Kidney (tissue), 13 donors: ENCODE measurements at regions not wholly inside any gene's neighbourhood (a gene's known extent, or its start where the extent isn't known, plus 50 kb on each side); places are given as distances from the start of the nearest gene placed in this dataset.
"Not testable (repeated sequence)": the region's sequence is repeated elsewhere in the genome, so short reads cannot be mapped to it uniquely, and the experiment has no call there.

Experiments used
- DNase-seq, 5 donors: peaks; one replicate each; pipeline ENCODE4 v3.0.0-alpha.2; 2013 to 2020
- FAIRE-seq: peaks from 2 replicates; lab custom pipeline; 2012; peaks lifted over from hg19 to GRCh38; lab: Jason Lieb, UNC
- H3K27ac ChIP-seq, 2 donors: one replicate each; pipeline ENCODE4 v1.7.0; 2013; ENCODE audit warnings: low read depth in 2 of 2, low read length in 2 of 2, inconsistent platforms in 1 of 2
- H3K27me3 ChIP-seq: one replicate; pipeline ENCODE4 v1.7.1; 2013; ENCODE audit warnings: low read length, inconsistent platforms; ENCODE audit not compliant: control insufficient read depth, insufficient read depth
- H3K36me3 ChIP-seq, 3 donors: one replicate each; pipeline versions ENCODE4 v1.7.0 to v1.7.1; 2013; ENCODE audit warnings: low read length in 3 of 3, control low read depth in 1 of 3, inconsistent platforms in 1 of 3; ENCODE audit not compliant: insufficient read depth in 3 of 3, control insufficient read depth in 2 of 3
- H3K4me1 ChIP-seq, 3 donors: one replicate each; pipeline versions ENCODE4 v1.7.0 to v1.7.1; 2013; ENCODE audit warnings: low read length in 3 of 3, inconsistent platforms in 1 of 3, low read depth in 1 of 3; ENCODE audit not compliant: control insufficient read depth in 2 of 3, insufficient read depth in 2 of 3
- H3K4me3 ChIP-seq, 3 donors: one replicate each; pipeline versions ENCODE4 v1.7.0 to v1.8.1; 2013; ENCODE audit warnings: low read length in 3 of 3, control low read depth in 1 of 3, inconsistent platforms in 1 of 3
- H3K9ac ChIP-seq, 3 donors: one replicate each; pipeline versions ENCODE4 v1.7.0 to v1.7.1; 2013; ENCODE audit warnings: low read length in 3 of 3, control low read depth in 1 of 3, inconsistent platforms in 1 of 3
- H3K9me3 ChIP-seq, 3 donors: one replicate each; pipeline versions ENCODE4 v1.7.0 to v1.7.1; 2013; ENCODE audit warnings: low read length in 3 of 3, control low read depth in 1 of 3, inconsistent platforms in 1 of 3; ENCODE audit not compliant: control insufficient read depth in 2 of 3, insufficient read depth in 1 of 3
- intact Hi-C: fragments of 100-400 bp; cut with DNase I; formaldehyde crosslinking; loops from one replicate; pipeline ENCODE4 v1.11.1; 2022
- TF ChIP-seq, protein P1 (sequence below): IDR thresholded peaks from 3 replicates; pipeline ENCODE4 v1.5.1; 2012; ENCODE audit warnings: mild to moderate bottlenecking, moderate library complexity, borderline replicate concordance; ENCODE audit not compliant: insufficient read depth; ENCODE audit errors: extremely low read depth
- donor health status: control.
- donor health status: control.
- donor health status: control.
- donor health status: control.
- donor health status: control.
- donor health status: DM: yes; HTN: yes; CAD: no.
- donor health status: Normal renal cell carcinoma (clear cell type).

DNA sequence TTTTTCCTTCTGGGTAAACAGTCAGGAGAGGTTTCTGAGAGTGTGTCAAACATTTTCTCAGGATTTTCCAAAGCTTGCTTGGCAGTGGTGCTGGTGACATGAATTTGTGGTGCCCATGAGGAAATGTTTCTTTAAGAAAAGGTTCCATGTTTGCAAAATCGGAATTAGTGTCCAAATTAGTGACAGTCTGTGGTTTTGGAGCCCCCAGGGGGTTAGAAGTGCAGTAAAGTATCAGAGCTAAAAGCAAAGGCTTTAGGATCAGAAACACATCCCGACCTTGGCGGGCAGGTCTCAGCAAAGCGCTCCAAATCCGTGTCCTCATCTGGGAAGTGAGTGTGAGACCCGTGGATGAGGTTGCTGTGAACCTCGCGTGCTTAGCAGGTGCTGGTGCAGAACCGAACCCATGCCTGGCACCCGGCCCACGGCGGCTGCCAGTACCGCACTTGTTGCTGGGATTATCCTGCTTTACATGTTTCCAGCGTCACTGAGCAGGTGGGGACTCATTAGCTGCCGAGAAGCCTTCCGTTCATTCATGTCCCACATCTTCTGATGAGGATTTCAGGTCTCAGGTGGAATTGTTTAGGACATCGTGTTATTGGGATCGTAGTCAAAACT is 70.8 kb upstream of the COL5A1 start:
- Histone ChIP-seq H3K9ac (no peak overlapping the region), H3K27me3 (no peaks in the 10 kb centered on the region), H3K27ac (no peak overlapping the region), H3K4me1 (no peaks in the 10 kb centered on the region), H3K9me3 (peaks cover 0 to 3% (median 0%) of the 10 kb centered on the region in 3 donors), H3K36me3 (no peaks in the 10 kb centered on the region), H3K4me3 (no peak overlapping the region)
- TF ChIP-seq, protein P1, sequence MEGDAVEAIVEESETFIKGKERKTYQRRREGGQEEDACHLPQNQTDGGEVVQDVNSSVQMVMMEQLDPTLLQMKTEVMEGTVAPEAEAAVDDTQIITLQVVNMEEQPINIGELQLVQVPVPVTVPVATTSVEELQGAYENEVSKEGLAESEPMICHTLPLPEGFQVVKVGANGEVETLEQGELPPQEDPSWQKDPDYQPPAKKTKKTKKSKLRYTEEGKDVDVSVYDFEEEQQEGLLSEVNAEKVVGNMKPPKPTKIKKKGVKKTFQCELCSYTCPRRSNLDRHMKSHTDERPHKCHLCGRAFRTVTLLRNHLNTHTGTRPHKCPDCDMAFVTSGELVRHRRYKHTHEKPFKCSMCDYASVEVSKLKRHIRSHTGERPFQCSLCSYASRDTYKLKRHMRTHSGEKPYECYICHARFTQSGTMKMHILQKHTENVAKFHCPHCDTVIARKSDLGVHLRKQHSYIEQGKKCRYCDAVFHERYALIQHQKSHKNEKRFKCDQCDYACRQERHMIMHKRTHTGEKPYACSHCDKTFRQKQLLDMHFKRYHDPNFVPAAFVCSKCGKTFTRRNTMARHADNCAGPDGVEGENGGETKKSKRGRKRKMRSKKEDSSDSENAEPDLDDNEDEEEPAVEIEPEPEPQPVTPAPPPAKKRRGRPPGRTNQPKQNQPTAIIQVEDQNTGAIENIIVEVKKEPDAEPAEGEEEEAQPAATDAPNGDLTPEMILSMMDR, result no peak
- DNase-seq (peak in 2 of 5 donors; percentile 5 to 48), FAIRE-seq (no peak)
- intact Hi-C loops, result no loop called here

GRCh38 chr9:134571326-134571931 is 70.2 kb upstream of the COL5A1 start:
- Histone ChIP-seq H3K27ac (no peak overlapping the region), H3K27me3 (no peaks in the 10 kb centered on the region), H3K9ac (no peak overlapping the region), H3K4me3 (no peak overlapping the region), H3K36me3 (no peaks in the 10 kb centered on the region), H3K4me1 (no peaks in the 10 kb centered on the region), H3K9me3 (no peaks in the 10 kb centered on the region)
- DNase-seq (peak in 2 of 5 donors; percentile 9 to 45), FAIRE-seq (no peak)
- TF ChIP-seq, protein P1, result no peak
- intact Hi-C loops, result no loop called here

DNA sequence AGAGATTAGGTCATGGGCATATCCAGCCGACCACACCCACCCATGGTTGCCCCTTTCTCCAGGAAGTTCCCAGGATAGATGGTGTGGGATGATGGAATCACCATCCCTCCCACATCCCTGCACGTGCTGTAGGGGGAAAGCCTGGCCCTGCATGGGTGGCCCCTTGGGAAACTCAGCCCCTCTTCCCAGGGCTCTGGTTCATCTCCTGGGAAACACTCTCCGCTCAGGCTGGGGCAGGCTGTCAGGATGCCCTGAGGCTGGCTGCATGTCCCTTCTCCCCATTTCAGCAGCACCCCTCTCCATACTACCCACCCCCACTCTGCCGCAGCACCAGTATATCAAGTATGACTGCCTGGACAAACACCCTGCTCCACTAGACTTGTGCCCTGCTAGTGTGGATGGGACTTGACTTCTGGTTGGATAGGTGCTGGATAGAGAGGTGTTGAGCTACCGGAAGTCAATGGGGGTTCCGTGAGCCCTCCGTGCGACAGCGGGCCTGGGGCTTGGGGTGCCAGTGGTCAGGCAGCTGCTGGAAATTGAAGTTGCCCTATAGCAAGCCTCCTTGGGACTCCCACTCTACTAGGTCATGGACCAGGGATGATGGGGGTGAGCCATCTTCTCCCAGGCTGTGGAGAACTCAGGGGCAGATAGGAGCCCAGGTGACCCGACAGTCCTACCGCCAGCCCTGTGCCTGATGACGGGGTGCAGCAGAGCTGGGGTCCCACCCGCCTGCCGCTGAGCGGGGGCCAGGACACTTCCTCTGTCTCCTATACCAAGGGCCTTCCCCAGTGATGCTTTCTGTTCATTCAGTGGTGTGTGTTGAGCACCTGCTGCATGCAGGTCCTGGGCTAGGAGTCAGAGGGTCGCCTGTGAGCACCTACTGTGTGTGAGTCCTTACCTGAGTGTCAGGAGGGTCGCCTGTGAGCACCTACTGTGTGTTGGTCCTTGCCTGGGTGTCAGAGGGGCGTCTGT is 69.4 kb upstream of the COL5A1 start:
- Histone ChIP-seq H3K36me3 (no peaks in the 10 kb centered on the region), H3K27me3 (no peaks in the 10 kb centered on the region), H3K4me3 (no peak overlapping the region), H3K9me3 (no peaks in the 10 kb centered on the region), H3K9ac (no peak overlapping the region), H3K27ac (no peak overlapping the region), H3K4me1 (no peaks in the 10 kb centered on the region)
- TF ChIP-seq, protein P1, result no peak
- DNase-seq (peak in 2 of 5 donors; percentile 10 to 35), FAIRE-seq (no peak)
- intact Hi-C loops, result no loop called here

DNA sequence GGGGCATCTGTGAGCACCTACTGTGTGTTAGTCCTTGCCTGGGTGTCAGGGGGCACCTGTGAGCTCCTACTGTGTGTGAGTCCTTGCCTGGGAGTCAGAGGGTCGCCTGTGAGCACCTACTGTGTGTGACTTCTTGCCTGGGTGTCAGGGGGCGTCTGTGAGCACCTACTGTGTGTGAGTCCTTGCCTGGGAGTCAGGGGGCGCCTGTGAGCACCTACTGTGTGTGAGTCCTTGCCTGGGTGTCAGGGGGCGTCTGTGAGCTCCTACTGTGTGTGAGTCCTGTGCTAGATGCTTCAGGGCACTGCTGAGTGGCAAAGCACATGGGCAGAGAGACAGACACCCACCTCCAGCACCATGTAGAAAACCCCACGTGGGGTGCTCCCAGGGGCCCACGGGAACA is 66.9 kb upstream of the COL5A1 start:
- H3K36me3 ChIP-seq, H3K27me3 ChIP-seq, DNase-seq, H3K4me1 ChIP-seq, H3K9me3 ChIP-seq, H3K4me3 ChIP-seq, H3K27ac ChIP-seq, H3K9ac ChIP-seq, FAIRE-seq, intact Hi-C loops: not testable (repeated sequence)
